HepG2 (cell line): ENCODE measurements at regions not wholly inside any gene's neighbourhood (a gene's known extent, or its start where the extent isn't known, plus 50 kb on each side); places are given as distances from the start of the nearest gene placed in this dataset.

Experiments
- ATAC-seq: fragments of 200-7000 bp; cut with Tn5 transposase; 3 replicates; pipeline ENCODE4 v1.9.1; 2020; ENCODE audit warnings: mild to moderate bottlenecking, moderate library complexity
- BruUV-seq: library from RNA; stranded (reverse); fragments of 400-500 nt; replicated peaks from 2 replicates; lab custom pipeline; 2021; lab: Mats Ljungman, UMichigan
- CTCF ChIA-PET: fragments of 300-600 bp; formaldehyde crosslinking; extraction: SDS; loops from one replicate; lab custom pipeline; 2021; ENCODE audit warnings: low total read pairs, inconsistent platforms, low intra/inter-chr PET ratio; lab: Yijun Ruan, JAX
- POLR2A ChIA-PET: fragments of 350-600 bp; sonication (Branson Sonifier 250); formaldehyde crosslinking; loops from one replicate; lab custom pipeline; 2020; ENCODE audit warnings: antibody characterized with exemption, inconsistent platforms; lab: Yijun Ruan, JAX
- DNase-seq: peaks from one replicate; pipeline ENCODE4 v3.0.0-alpha.2; 2015; ENCODE audit warnings: low spot score
- FAIRE-seq: peaks from 3 replicates; lab custom pipeline; 2011; peaks lifted over from hg19 to GRCh38; lab: Jason Lieb, UNC
- H2AFZ ChIP-seq: one replicate; pipeline ENCODE4 v1.6.1; 2011; ENCODE audit warnings: low read length, inconsistent platforms
- H3K27ac ChIP-seq: fragments of 300-600 bp; 3 replicates; pipeline ENCODE4 v1.8.0; 2011; ENCODE audit warnings: mixed run types, mild to moderate bottlenecking, mixed read lengths, low read length, inconsistent platforms; ENCODE audit not compliant: insufficient read depth; ENCODE audit errors: extremely low read length
- H3K27me3 ChIP-seq, 2 experiments: fragments of 200-600 bp in 1 of 2; 2 replicates in 1 of 2; 3 replicates in 1 of 2; pipeline versions ENCODE4 v1.6.0 to v1.8.0; 2011; ENCODE audit warnings: low read length in 2 of 2, mild to moderate bottlenecking in 2 of 2, moderate library complexity in 2 of 2, inconsistent platforms in 1 of 2; ENCODE audit not compliant: insufficient read depth in 2 of 2, control insufficient read depth in 1 of 2
- H3K36me3 ChIP-seq, 2 experiments: fragments of 200-600 bp in 1 of 2; replicated peaks in 1 of 2; 2 replicates in 1 of 2; 3 replicates in 1 of 2; pipeline versions ENCODE4 v1.5.1 to v1.8.0; 2011; ENCODE audit warnings: low read length in 2 of 2, inconsistent platforms in 1 of 2; ENCODE audit not compliant: insufficient read depth in 2 of 2, control insufficient read depth in 1 of 2
- H3K4me1 ChIP-seq: 2 replicates; pipeline ENCODE4 v1.5.1; 2012; ENCODE audit warnings: low read length, inconsistent platforms; ENCODE audit not compliant: insufficient read depth
- H3K4me2 ChIP-seq: 2 replicates; pipeline ENCODE4 v1.6.0; 2011; ENCODE audit warnings: low read depth, low read length, inconsistent platforms
- H3K4me3 ChIP-seq, 3 experiments: fragments of 200-600 bp in 1 of 3; sonication (generic), shearing (Covaris generic) in 1 of 3; replicated peaks in 1 of 3; 2 replicates each; pipeline ENCODE4 v1.5.1; 2011 to 2016; ENCODE audit warnings: low read length in 3 of 3, inconsistent platforms in 2 of 3, low read depth in 2 of 3, mild to moderate bottlenecking in 2 of 3, control low read depth in 1 of 3, mixed read lengths in 1 of 3; ENCODE audit not compliant: insufficient read depth in 1 of 3
- H3K79me2 ChIP-seq: one replicate; pipeline ENCODE4 v1.6.1; 2011; ENCODE audit warnings: low read length, inconsistent platforms; ENCODE audit not compliant: insufficient read depth
- H3K9ac ChIP-seq: 2 replicates; pipeline ENCODE4 v1.6.0; 2011; ENCODE audit warnings: mild to moderate bottlenecking, low read depth, low read length, inconsistent platforms; ENCODE audit not compliant: insufficient read depth
- H3K9me3 ChIP-seq: 2 replicates; pipeline ENCODE4 v1.5.1; 2012; ENCODE audit warnings: mild to moderate bottlenecking, low read length
- H4K20me1 ChIP-seq: 2 replicates; pipeline ENCODE4 v1.6.0; 2011; ENCODE audit warnings: inconsistent platforms, mild to moderate bottlenecking, low read length, moderate library complexity; ENCODE audit not compliant: insufficient read depth
- GATAD1 ChIP-seq: IDR thresholded peaks from 2 replicates; pipeline ENCODE4 v1.6.1; 2016; ENCODE audit warnings: missing genetic modification reagents, missing compliant biosample characterization
- MATR3 ChIP-seq: sonication (generic); formaldehyde crosslinking; IDR thresholded peaks from 2 replicates; pipeline ENCODE4 v1.4.0; 2020; ENCODE audit warnings: missing genetic modification reagents
- MBD4 ChIP-seq: IDR thresholded peaks from 2 replicates; pipeline ENCODE4 v1.6.1; 2012; ENCODE audit warnings: low read length, inconsistent platforms, borderline replicate concordance
- NFATC3 ChIP-seq: sonication (generic); formaldehyde crosslinking; IDR thresholded peaks from 2 replicates; pipeline ENCODE4 v1.5.1; 2020; ENCODE audit warnings: mild to moderate bottlenecking, missing genetic modification reagents
- SALL1 ChIP-seq: sonication (generic); formaldehyde crosslinking; IDR thresholded peaks from 2 replicates; pipeline ENCODE4 v1.8.0; 2022; ENCODE audit warnings: mild to moderate bottlenecking, missing genetic modification reagents
- SMAD3 ChIP-seq: sonication (generic); formaldehyde crosslinking; IDR thresholded peaks from 2 replicates; pipeline ENCODE4 v1.4.0; 2020; ENCODE audit warnings: missing genetic modification reagents
- TBL1XR1 ChIP-seq: fragments of 150-350 bp; IDR thresholded peaks from 2 replicates; pipeline ENCODE4 v1.6.1; 2014; ENCODE audit warnings: borderline replicate concordance, low read length; ENCODE audit not compliant: partially characterized antibody
- ZFP82 ChIP-seq: sonication (generic); formaldehyde crosslinking; IDR thresholded peaks from 2 replicates; pipeline ENCODE4 v1.5.1; 2020; ENCODE audit warnings: mild to moderate bottlenecking, missing genetic modification reagents, borderline replicate concordance
- ZKSCAN5 ChIP-seq: sonication (generic); formaldehyde crosslinking; IDR thresholded peaks from 2 replicates; pipeline ENCODE4 v1.5.1; 2020; ENCODE audit warnings: mild to moderate bottlenecking, missing genetic modification reagents
- ZNF674 ChIP-seq: sonication (generic); formaldehyde crosslinking; IDR thresholded peaks from 2 replicates; pipeline ENCODE4 v1.5.0; 2020; ENCODE audit warnings: low read depth, mild to moderate bottlenecking, missing genetic modification reagents
- ZNF816 ChIP-seq: sonication (generic); formaldehyde crosslinking; IDR thresholded peaks from 2 replicates; pipeline ENCODE4 v1.8.0; 2022; ENCODE audit warnings: missing genetic modification reagents, mild to moderate bottlenecking, borderline replicate concordance
- ZNF891 ChIP-seq: sonication (generic); formaldehyde crosslinking; IDR thresholded peaks from 2 replicates; pipeline ENCODE4 v1.5.0; 2020; ENCODE audit warnings: mild to moderate bottlenecking, missing genetic modification reagents
- in situ Hi-C: cut with HindIII; loops from 2 replicates; pipeline ENCODE4 v1.10.0; 2017; ENCODE audit warnings: low pct_unique_long_range_greater_than_20kb; ENCODE audit not compliant: extremely low pct_ligation_motif_present
- intact Hi-C: fragments of 100-400 bp; cut with micrococcal nuclease; formaldehyde crosslinking; loops from one replicate; pipeline ENCODE4 v1.10.0; 2022; ENCODE audit not compliant: unreplicated experiment
- TF ChIP-seq, protein P1 (sequence below): sonication (generic); formaldehyde crosslinking; IDR thresholded peaks from 2 replicates; pipeline ENCODE4 v1.4.0; 2020; ENCODE audit warnings: mild to moderate bottlenecking, missing genetic modification reagents
- TF ChIP-seq, protein P2 (sequence below): sonication (generic); formaldehyde crosslinking; IDR thresholded peaks from 2 replicates; pipeline ENCODE4 v1.8.1; 2023; ENCODE audit warnings: mild to moderate bottlenecking, moderate library complexity, missing genetic modification reagents
- TF ChIP-seq, protein P3 (sequence below): sonication (generic); formaldehyde crosslinking; IDR thresholded peaks from 2 replicates; pipeline ENCODE4 v1.5.0; 2020; ENCODE audit warnings: mild to moderate bottlenecking, missing genetic modification reagents, moderate library complexity
- TF ChIP-seq, protein P4 (sequence below): sonication (generic); formaldehyde crosslinking; IDR thresholded peaks from 2 replicates; pipeline ENCODE4 v1.5.0; 2020; ENCODE audit warnings: mild to moderate bottlenecking, missing genetic modification reagents

DNA sequence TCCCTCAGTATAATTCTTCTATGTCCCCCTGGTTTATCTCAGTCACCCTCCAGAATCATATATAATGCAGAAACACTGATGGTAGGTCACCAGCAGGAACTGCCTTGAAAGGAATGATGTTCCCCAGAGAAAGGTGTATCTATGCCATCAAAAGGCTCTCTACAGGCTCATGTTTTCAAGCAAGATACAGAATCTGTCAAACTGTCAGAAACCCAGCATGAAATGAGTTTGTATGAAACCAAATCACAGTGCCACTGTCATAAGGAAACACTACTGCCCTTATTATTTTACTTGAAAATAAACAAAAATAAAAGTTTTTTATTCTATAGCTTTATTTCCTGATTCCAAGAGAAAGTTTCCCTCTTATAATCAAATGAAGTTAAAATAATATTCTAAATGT, 1064.5 kb upstream of the DDX18 start:
- no peak overlapping the region for H3K4me3 ChIP-seq
- H4K20me1 ChIP-seq: no peaks in the 10 kb centered on the region
- FAIRE-seq (no peak), DNase-seq (no peak)
- no peak overlapping the region for H3K4me2 ChIP-seq
- H3K9ac ChIP-seq: no peak overlapping the region
- 0 out of 2 replicates have a peak, but pooled peaks cover 7% of the 10 kb centered on the region for H3K9me3 ChIP-seq
- TF ChIP-seq GATAD1 (CRISPR knock-in tag): no peak
- TF ChIP-seq ZNF816 (CRISPR knock-in tag): no peak
- TF ChIP-seq, protein P1, sequence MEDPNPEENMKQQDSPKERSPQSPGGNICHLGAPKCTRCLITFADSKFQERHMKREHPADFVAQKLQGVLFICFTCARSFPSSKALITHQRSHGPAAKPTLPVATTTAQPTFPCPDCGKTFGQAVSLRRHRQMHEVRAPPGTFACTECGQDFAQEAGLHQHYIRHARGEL (CRISPR knock-in tag): no peak
- no peak for TF ChIP-seq ZNF674 (CRISPR knock-in tag)
- no peak for TF ChIP-seq ZKSCAN5 (CRISPR knock-in tag)
- TF ChIP-seq MATR3 (CRISPR knock-in tag): no peak
- TF ChIP-seq, protein P2, sequence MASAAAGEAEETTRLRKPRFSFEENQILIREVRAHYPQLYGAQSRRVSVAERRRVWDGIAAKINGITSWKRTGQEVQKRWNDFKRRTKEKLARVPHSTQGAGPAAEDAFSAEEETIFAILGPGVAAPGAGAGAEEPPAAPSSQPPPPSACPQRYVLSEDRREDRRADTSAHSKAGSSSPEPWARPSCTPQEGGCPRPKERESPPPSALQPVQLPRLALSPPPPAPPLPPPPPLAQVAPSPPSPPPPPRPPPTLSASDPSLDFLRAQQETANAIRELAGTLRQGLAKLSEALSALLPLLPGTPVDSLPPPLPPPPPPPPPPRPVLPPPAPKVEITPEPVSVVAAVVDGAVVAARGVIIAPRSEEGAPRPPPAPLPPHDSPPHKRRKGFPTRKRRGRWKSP (CRISPR knock-in tag): no peak
- no peak for TF ChIP-seq MBD4
- no peak for TF ChIP-seq SMAD3
- no peak for TF ChIP-seq SALL1 (CRISPR knock-in tag)
- no peak for TF ChIP-seq ZNF891 (CRISPR knock-in tag)
- TF ChIP-seq, protein P3, sequence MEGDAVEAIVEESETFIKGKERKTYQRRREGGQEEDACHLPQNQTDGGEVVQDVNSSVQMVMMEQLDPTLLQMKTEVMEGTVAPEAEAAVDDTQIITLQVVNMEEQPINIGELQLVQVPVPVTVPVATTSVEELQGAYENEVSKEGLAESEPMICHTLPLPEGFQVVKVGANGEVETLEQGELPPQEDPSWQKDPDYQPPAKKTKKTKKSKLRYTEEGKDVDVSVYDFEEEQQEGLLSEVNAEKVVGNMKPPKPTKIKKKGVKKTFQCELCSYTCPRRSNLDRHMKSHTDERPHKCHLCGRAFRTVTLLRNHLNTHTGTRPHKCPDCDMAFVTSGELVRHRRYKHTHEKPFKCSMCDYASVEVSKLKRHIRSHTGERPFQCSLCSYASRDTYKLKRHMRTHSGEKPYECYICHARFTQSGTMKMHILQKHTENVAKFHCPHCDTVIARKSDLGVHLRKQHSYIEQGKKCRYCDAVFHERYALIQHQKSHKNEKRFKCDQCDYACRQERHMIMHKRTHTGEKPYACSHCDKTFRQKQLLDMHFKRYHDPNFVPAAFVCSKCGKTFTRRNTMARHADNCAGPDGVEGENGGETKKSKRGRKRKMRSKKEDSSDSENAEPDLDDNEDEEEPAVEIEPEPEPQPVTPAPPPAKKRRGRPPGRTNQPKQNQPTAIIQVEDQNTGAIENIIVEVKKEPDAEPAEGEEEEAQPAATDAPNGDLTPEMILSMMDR: no peak
- TF ChIP-seq, protein P4, sequence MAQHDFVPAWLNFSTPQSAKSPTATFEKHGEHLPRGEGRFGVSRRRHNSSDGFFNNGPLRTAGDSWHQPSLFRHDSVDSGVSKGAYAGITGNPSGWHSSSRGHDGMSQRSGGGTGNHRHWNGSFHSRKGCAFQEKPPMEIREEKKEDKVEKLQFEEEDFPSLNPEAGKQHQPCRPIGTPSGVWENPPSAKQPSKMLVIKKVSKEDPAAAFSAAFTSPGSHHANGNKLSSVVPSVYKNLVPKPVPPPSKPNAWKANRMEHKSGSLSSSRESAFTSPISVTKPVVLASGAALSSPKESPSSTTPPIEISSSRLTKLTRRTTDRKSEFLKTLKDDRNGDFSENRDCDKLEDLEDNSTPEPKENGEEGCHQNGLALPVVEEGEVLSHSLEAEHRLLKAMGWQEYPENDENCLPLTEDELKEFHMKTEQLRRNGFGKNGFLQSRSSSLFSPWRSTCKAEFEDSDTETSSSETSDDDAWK (CRISPR knock-in tag): no peak
- TF ChIP-seq NFATC3 (CRISPR knock-in tag): no peak
- no peak for TF ChIP-seq TBL1XR1
- TF ChIP-seq ZFP82: no peak
- TF ChIP-seq, all 625 proteins: peak for 0
- H3K27ac ChIP-seq: no peak overlapping the region
- H3K27me3 ChIP-seq: no peaks in the 10 kb centered on the region
- H2AFZ ChIP-seq: no peak overlapping the region
- in situ Hi-C loops (no loop called here), intact Hi-C loops (no loop called here)
- CTCF ChIA-PET: no interaction called here
- POLR2A ChIA-PET: no interaction called here
- no peaks in the 10 kb centered on the region for H3K4me1 ChIP-seq
- H3K36me3 ChIP-seq: no peaks in the 10 kb centered on the region
- no peak for ATAC-seq
- no TSS peak for BruUV-seq
- H3K79me2 ChIP-seq: no peaks in the 10 kb centered on the region
